RWPE1 (cell line): ENCODE measurements at regions not wholly inside any gene's neighbourhood (a gene's known extent, or its start where the extent isn't known, plus 50 kb on each side); places are given as distances from the start of the nearest gene placed in this dataset.
"Not testable (repeated sequence)": the region's sequence is repeated elsewhere in the genome, so short reads cannot be mapped to it uniquely, and the experiment has no call there.

Experiments
- CTCF ChIA-PET: fragments of 350-600 bp; sonication (Branson Sonifier 250); formaldehyde crosslinking; extraction: SDS; loops from one replicate; lab custom pipeline; 2021; lab: Yijun Ruan, JAX
- POLR2A ChIA-PET: fragments of 400-600 bp; formaldehyde crosslinking; extraction: SDS; loops from one replicate; lab custom pipeline; 2020; ENCODE audit warnings: antibody characterized with exemption; ENCODE audit not compliant: low non-redundant PET; lab: Yijun Ruan, JAX
- DNase-seq: peaks from one replicate; pipeline ENCODE4 v3.0.0; 2012; ENCODE audit warnings: low spot score
- H3K27ac ChIP-seq: fragments of 450-650 bp; 2 replicates; pipeline ENCODE4 v1.5.1; 2017
- CTCF ChIP-seq: fragments of 450-650 bp; conservative IDR thresholded peaks from 2 replicates; pipeline ENCODE4 v1.5.1; 2017; ENCODE audit warnings: low read depth, mild to moderate bottlenecking

- no peak overlapping the region for H3K27ac ChIP-seq
- DNase-seq, result no peak
- ChIA-PET CTCF (no interaction called here), POLR2A (no interaction called here)
- no peak for TF ChIP-seq CTCF
Observed at GRCh38 chr6:2305951-2306350, 60.5 kb upstream of the GMDS start.

GRCh38 chr6:2302482-2302881 is 57.1 kb upstream of the GMDS start:
- DNase-seq, POLR2A ChIA-PET, CTCF ChIA-PET, H3K27ac ChIP-seq: not testable (repeated sequence)

GRCh38 chr6:2296781-2297180 is 51.4 kb upstream of the GMDS start:
- CTCF ChIA-PET, result interaction anchor here (0.5 kb wide), 1 partner anchor 63 kb away, joined by 3 read pairs; no protein-coding TSS in a partner anchor
- POLR2A ChIA-PET, result no interaction called here
- H3K27ac ChIP-seq, result no peak overlapping the region

More at GRCh38 chr6:2296781-2297180, 51.4 kb upstream of the GMDS start:
- TF ChIP-seq CTCF, result no peak
- DNase-seq, result no peak
